ENCODE measurements at regions not wholly inside any gene's neighbourhood (a gene's known extent, or its start where the extent isn't known, plus 50 kb on each side); places are given as distances from the start of the nearest gene placed in this dataset.

DNA sequence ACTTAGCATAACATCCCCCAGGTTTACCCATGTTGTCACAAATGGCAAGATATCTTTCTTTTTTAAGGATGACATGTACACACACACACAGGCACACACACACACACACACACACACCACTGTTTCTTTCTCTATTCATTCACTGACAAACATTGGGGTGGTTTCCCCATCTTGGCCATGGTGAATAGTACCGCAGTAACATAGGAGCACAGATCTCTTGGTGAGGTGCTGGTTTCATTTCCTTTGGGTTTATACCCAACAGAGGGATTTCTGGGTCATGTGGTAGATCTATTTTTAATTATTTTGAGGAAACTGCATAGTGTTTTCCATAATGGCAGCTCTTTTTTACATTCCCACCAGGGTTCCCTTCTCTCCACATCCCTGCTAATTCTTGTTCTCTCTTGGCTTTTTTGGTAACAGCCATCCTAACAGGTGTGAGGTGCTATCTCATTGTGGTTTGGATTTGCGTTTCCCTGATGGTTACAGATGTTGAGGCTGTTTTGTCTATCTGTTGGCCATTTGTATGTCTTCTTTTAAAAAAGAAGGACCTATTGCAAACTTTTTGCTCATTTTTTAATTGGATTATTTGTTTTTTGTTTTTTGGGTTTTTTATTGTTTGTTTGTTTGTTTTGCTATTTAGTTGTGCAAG is 251.7 kb upstream of the IRS2 start:
- no peaks in the 10 kb centered on the region for H3K9me3 ChIP-seq (ENCODE audit: severe bottlenecking)
- no peak overlapping the region for H3K4me3 ChIP-seq (ENCODE audit: severe bottlenecking)
- DNase-seq (ENCODE audit: low spot score) (no peak), ATAC-seq (ENCODE audit: low read depth) (no peak)
- no peaks in the 10 kb centered on the region for H3K27me3 ChIP-seq (ENCODE audit: insufficient read depth, poor library complexity, severe bottlenecking)
- no peaks in the 10 kb centered on the region for H3K36me3 ChIP-seq (ENCODE audit: low read depth)
- TF ChIP-seq, protein P1, sequence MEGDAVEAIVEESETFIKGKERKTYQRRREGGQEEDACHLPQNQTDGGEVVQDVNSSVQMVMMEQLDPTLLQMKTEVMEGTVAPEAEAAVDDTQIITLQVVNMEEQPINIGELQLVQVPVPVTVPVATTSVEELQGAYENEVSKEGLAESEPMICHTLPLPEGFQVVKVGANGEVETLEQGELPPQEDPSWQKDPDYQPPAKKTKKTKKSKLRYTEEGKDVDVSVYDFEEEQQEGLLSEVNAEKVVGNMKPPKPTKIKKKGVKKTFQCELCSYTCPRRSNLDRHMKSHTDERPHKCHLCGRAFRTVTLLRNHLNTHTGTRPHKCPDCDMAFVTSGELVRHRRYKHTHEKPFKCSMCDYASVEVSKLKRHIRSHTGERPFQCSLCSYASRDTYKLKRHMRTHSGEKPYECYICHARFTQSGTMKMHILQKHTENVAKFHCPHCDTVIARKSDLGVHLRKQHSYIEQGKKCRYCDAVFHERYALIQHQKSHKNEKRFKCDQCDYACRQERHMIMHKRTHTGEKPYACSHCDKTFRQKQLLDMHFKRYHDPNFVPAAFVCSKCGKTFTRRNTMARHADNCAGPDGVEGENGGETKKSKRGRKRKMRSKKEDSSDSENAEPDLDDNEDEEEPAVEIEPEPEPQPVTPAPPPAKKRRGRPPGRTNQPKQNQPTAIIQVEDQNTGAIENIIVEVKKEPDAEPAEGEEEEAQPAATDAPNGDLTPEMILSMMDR (IDR thresholded peaks at IDR 0.05; ENCODE audit: poor library complexity, severe bottlenecking), result no peak
- no peaks in the 10 kb centered on the region for H3K4me1 ChIP-seq (ENCODE audit: insufficient read depth, poor library complexity, severe bottlenecking)
- H3K27ac ChIP-seq (ENCODE audit: poor library complexity, severe bottlenecking), result no peak overlapping the region

DNA sequence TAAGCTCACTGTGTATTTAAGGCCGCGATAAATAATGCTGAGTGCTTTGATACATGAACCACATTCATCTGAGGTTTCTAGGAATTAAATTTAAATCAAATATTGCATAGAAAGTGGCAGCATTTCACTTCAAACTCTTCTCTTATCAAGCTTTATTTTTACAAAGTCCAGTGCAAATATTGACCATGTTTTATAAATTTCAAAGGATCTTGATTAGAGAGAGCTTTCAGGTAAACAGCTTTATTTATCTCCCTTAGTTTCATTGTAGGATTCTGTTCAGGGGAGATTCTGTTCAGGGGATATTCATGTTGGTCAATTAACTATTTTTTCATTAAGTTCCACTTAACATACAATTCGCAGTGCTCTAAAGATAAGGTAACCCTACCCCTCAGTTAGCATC is 249.7 kb upstream of the IRS2 start:
- ATAC-seq (ENCODE audit: low read depth) (no peak), DNase-seq (ENCODE audit: low spot score) (no peak)
- no peaks in the 10 kb centered on the region for H3K27me3 ChIP-seq (ENCODE audit: insufficient read depth, poor library complexity, severe bottlenecking)
- H3K27ac ChIP-seq (ENCODE audit: poor library complexity, severe bottlenecking), result no peak overlapping the region
- no peak overlapping the region for H3K4me3 ChIP-seq (ENCODE audit: severe bottlenecking)
- no peaks in the 10 kb centered on the region for H3K36me3 ChIP-seq (ENCODE audit: low read depth)
- no peaks in the 10 kb centered on the region for H3K4me1 ChIP-seq (ENCODE audit: insufficient read depth, poor library complexity, severe bottlenecking)
- H3K9me3 ChIP-seq (ENCODE audit: severe bottlenecking), result no peaks in the 10 kb centered on the region
- TF ChIP-seq, protein P1 (IDR thresholded peaks at IDR 0.05; ENCODE audit: poor library complexity, severe bottlenecking), result no peak

DNA sequence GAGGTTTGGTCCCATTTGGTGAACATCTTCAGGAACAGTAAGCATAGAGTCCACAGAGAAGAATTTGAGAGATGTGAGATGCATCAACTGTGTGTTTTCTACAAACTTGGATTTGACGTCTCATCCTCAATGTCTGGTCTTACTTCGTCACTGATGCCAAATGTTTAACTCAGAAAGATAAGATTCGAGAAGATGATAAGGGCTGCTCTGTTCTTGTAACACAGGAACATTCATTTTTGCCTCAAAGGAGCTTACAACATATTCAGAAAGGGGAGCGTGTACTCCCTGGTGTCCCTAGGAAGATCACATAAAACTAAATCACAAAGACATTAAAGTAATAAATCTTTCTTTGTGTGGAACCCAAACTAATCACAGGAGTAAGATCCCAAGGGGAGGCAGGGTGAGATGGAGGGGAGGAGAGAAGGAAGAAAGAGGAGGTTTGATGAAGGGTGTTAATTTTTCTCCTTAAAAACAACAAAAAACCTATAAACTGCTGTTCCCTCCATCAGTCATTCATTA is 247.7 kb upstream of the IRS2 start:
- TF ChIP-seq, protein P1 (IDR thresholded peaks at IDR 0.05; ENCODE audit: poor library complexity, severe bottlenecking), result no peak
- no peak overlapping the region for H3K27ac ChIP-seq (ENCODE audit: poor library complexity, severe bottlenecking)

DNA sequence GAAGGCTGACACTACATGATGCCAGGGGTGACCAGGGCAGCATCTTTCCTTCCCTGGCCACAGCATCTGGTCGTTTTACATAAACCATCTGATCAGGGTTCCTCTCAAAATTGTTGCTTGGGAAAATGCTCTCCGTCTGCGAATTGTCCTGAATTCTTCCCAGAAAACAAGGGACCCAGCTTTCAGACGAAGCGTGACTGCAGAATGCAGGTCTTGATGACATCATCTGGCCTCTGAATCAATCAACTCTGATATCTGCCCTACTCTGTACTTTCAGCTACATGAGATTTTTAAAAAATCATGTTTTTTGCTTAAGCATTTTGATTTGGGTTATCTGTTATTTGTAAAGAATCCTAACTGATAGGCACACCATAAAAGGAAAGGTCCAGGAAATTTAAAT is 246.6 kb upstream of the IRS2 start:
- no peak overlapping the region for H3K4me3 ChIP-seq (ENCODE audit: severe bottlenecking)
- TF ChIP-seq, protein P1 (IDR thresholded peaks at IDR 0.05; ENCODE audit: poor library complexity, severe bottlenecking), result no peak
- no peak overlapping the region for H3K27ac ChIP-seq (ENCODE audit: poor library complexity, severe bottlenecking)
- no peaks in the 10 kb centered on the region for H3K36me3 ChIP-seq (ENCODE audit: low read depth)
- no peaks in the 10 kb centered on the region for H3K9me3 ChIP-seq (ENCODE audit: severe bottlenecking)
- no peaks in the 10 kb centered on the region for H3K4me1 ChIP-seq (ENCODE audit: insufficient read depth, poor library complexity, severe bottlenecking)
- ATAC-seq (ENCODE audit: low read depth) (no peak), DNase-seq (ENCODE audit: low spot score) (no peak)
- H3K27me3 ChIP-seq (ENCODE audit: insufficient read depth, poor library complexity, severe bottlenecking), result no peaks in the 10 kb centered on the region

More for the DNA sequence above, 247.7 kb upstream of the IRS2 start:
- no peaks in the 10 kb centered on the region for H3K36me3 ChIP-seq (ENCODE audit: low read depth)
- H3K9me3 ChIP-seq (ENCODE audit: severe bottlenecking), result no peaks in the 10 kb centered on the region
- DNase-seq (ENCODE audit: low spot score) (no peak), ATAC-seq (ENCODE audit: low read depth) (no peak)
- no peak overlapping the region for H3K4me3 ChIP-seq (ENCODE audit: severe bottlenecking)
- no peaks in the 10 kb centered on the region for H3K27me3 ChIP-seq (ENCODE audit: insufficient read depth, poor library complexity, severe bottlenecking)
- no peaks in the 10 kb centered on the region for H3K4me1 ChIP-seq (ENCODE audit: insufficient read depth, poor library complexity, severe bottlenecking)

DNA sequence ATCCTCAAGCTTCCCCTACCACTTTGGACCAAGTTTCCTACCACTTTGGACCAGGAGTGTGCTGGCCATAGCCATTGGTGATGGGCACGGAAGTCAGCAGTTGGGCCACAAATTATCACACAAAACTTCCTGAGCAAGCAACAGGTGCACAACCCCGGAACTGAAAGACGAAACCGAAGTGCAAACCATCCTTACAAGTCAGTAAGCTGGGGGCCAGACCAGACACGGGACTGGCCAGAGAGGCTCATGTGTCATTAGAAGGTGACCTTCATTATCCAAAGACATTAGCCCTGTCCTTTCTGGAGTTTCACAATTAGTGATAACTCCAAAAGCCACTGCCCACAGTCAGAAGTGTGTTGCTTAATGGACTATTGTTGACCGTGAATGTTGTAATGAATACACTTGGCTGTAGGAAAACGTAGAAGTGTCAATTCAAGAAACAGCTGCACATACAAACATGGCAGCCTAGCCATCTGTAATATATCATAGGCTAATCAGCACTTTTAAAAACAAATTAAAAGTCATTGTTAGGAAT is 244.1 kb upstream of the IRS2 start:
- no peak overlapping the region for H3K27ac ChIP-seq (ENCODE audit: poor library complexity, severe bottlenecking)
- no peak for ATAC-seq (ENCODE audit: low read depth)
- H3K36me3 ChIP-seq (ENCODE audit: low read depth), result no peaks in the 10 kb centered on the region

More for the DNA sequence above, 244.1 kb upstream of the IRS2 start:
- TF ChIP-seq, protein P1 (IDR thresholded peaks at IDR 0.05; ENCODE audit: poor library complexity, severe bottlenecking), result no peak
- Histone ChIP-seq H3K27me3 (ENCODE audit: insufficient read depth, poor library complexity, severe bottlenecking) (no peaks in the 10 kb centered on the region), H3K9me3 (ENCODE audit: severe bottlenecking) (no peaks in the 10 kb centered on the region), H3K4me1 (ENCODE audit: insufficient read depth, poor library complexity, severe bottlenecking) (no peaks in the 10 kb centered on the region), H3K4me3 (ENCODE audit: severe bottlenecking) (no peak overlapping the region)
- no peak for DNase-seq (ENCODE audit: low spot score)

Data from RWPE2 (cell line).